ENCODE measurements at regions not wholly inside any gene's neighbourhood (a gene's known extent, or its start where the extent isn't known, plus 50 kb on each side); places are given as distances from the start of the nearest gene placed in this dataset.

DNA sequence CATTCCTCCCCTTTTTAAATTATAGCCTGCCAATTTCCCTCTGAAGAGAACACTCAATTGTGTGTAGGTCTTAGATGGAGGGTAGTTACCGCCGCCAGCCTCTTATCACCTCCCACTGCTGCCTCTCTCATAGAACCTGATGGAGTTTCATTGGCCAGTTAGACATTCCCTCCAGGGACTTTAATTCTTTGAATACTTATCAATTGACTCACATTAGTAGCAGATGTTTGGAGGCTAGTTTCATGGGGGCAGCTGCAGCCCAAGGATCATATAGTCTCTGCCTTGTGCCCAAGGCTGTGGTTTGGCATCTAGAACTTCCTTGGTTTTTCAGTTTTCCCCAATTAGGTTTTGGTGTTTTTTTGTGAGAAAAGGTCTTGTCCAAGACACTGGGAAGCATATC is 318.9 kb upstream of the HTR2A start:
- Mint-ChIP-seq H3K27me3 (ENCODE audit: low read depth, poor library complexity) (no peaks in the 10 kb centered on the region), H3K36me3 (ENCODE audit: low read depth) (no peaks in the 10 kb centered on the region), H3K4me3 (no peak overlapping the region), H3K9me3 (peaks cover 3% of the 10 kb centered on the region), H3K4me1 (peaks cover 9% of the 10 kb centered on the region), H3K27ac (no peak overlapping the region)
- DNase-seq, result no peak
- TF ChIP-seq, protein P1, sequence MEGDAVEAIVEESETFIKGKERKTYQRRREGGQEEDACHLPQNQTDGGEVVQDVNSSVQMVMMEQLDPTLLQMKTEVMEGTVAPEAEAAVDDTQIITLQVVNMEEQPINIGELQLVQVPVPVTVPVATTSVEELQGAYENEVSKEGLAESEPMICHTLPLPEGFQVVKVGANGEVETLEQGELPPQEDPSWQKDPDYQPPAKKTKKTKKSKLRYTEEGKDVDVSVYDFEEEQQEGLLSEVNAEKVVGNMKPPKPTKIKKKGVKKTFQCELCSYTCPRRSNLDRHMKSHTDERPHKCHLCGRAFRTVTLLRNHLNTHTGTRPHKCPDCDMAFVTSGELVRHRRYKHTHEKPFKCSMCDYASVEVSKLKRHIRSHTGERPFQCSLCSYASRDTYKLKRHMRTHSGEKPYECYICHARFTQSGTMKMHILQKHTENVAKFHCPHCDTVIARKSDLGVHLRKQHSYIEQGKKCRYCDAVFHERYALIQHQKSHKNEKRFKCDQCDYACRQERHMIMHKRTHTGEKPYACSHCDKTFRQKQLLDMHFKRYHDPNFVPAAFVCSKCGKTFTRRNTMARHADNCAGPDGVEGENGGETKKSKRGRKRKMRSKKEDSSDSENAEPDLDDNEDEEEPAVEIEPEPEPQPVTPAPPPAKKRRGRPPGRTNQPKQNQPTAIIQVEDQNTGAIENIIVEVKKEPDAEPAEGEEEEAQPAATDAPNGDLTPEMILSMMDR (IDR thresholded peaks at IDR 0.05), result no peak

DNA sequence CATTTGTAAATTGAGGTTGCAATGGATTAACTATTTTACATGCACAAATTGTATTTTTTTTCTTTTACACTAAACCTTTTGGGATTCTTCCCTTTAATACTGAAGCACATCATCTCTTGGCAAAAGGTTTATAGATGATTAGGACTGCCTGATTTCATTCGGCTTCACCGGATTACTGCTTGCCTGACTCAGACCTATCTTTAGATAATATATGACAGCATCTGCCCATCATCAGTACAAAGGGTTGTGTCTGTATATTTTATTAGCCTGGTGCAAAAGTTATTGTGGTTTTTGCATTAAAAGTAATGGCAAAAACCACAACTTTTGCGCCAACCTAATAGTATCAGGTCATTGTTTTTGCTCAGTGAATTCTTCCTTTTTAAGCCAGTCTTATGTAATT is 316.2 kb upstream of the HTR2A start:
- Mint-ChIP-seq H3K36me3 (ENCODE audit: low read depth) (no peaks in the 10 kb centered on the region), H3K27me3 (ENCODE audit: low read depth, poor library complexity) (no peaks in the 10 kb centered on the region), H3K4me1 (peaks cover 15% of the 10 kb centered on the region), H3K9me3 (peaks cover 3% of the 10 kb centered on the region), H3K27ac (no peak overlapping the region), H3K4me3 (no peak overlapping the region)
- no peak for DNase-seq
- TF ChIP-seq, protein P1 (IDR thresholded peaks at IDR 0.05), result no peak

DNA sequence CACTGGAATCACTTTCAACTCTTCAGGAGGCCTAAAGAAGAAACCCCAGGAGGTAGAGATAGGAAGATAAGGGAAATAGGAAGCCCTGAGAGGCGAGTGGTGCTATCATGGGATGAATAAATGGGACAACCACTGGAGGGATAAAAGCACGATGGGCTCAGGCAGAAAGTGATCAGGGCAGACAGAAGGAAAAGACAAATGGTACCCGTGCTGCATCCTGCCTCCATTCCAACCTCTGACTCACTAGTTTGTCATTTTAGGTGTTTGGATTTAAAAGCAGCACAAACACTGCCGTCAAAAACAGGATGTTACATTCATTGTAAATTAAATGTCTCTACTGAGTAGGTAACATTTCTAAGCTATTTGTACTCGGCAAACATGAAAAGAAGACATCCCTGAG is 314.3 kb upstream of the HTR2A start:
- peak overlapping the region; percentile 28 for H3K27ac Mint-ChIP-seq
- peaks cover 15% of the 10 kb centered on the region for H3K4me1 Mint-ChIP-seq
- no peaks in the 10 kb centered on the region for H3K36me3 Mint-ChIP-seq (ENCODE audit: low read depth)
- TF ChIP-seq, protein P1 (IDR thresholded peaks at IDR 0.05), result no peak
- no peak for DNase-seq
- peaks cover 3% of the 10 kb centered on the region for H3K9me3 Mint-ChIP-seq
- no peaks in the 10 kb centered on the region for H3K27me3 Mint-ChIP-seq (ENCODE audit: low read depth, poor library complexity)
- H3K4me3 Mint-ChIP-seq, result no peak overlapping the region

DNA sequence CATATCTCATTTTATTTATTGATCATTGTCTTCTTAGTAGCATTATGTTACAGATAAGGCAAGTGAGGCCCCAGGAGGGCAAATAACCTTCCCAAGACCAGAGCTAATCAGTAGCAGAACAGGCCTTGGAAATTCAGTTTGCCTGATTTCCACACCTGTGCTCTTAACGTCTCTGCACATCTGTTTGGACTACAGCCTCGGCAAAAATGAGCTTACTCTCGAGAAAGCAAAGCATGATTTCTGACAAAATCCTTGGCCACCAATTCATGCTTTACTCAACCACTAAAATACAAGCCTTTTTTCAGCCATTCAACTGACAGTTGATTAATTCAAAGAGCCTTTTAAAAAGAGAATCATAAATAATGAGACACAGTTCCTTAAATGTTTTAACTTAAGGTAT is 309.3 kb upstream of the HTR2A start:
- Mint-ChIP-seq H3K9me3 (peaks cover 19% of the 10 kb centered on the region), H3K27ac (no peak overlapping the region), H3K36me3 (ENCODE audit: low read depth) (no peaks in the 10 kb centered on the region), H3K4me1 (peaks cover 9% of the 10 kb centered on the region), H3K27me3 (ENCODE audit: low read depth, poor library complexity) (no peaks in the 10 kb centered on the region), H3K4me3 (no peak overlapping the region)
- no peak for DNase-seq
- TF ChIP-seq, protein P1 (IDR thresholded peaks at IDR 0.05), result no peak

DNA sequence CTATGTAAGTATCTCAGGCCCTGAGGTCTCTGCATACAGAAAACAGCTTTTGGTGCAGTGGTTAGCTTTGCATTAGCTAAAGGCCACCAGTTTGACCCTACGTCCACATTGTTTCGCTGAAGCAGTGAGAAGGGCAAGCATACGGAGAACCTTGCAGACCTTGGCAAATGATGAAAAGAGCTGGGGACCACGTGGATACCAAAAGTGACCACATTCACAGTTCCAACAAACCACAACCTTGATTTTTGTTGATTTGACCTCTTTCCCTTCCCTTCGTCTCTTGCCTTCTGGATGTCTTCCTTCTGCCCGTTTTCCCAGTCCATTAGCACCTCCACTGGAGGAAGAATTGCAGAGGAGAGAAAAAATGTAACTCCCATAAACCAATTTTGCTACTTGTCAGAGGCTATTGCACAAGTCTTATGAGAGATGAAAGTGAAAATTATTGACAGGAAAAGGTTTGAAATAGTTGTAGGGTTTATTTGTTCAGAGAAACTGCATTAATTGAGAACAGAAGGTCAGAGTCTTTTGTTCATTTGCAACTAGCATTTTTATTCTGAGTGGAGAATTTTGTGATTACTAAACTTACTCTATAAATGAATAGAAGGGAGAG is 293.9 kb upstream of the HTR2A start:
- Mint-ChIP-seq H3K4me1 (no peaks in the 10 kb centered on the region), H3K36me3 (ENCODE audit: low read depth) (no peaks in the 10 kb centered on the region), H3K9me3 (no peaks in the 10 kb centered on the region), H3K27ac (no peak overlapping the region), H3K27me3 (ENCODE audit: low read depth, poor library complexity) (no peaks in the 10 kb centered on the region), H3K4me3 (no peak overlapping the region)
- TF ChIP-seq, protein P1 (IDR thresholded peaks at IDR 0.05), result no peak
- DNase-seq, result no peak

DNA sequence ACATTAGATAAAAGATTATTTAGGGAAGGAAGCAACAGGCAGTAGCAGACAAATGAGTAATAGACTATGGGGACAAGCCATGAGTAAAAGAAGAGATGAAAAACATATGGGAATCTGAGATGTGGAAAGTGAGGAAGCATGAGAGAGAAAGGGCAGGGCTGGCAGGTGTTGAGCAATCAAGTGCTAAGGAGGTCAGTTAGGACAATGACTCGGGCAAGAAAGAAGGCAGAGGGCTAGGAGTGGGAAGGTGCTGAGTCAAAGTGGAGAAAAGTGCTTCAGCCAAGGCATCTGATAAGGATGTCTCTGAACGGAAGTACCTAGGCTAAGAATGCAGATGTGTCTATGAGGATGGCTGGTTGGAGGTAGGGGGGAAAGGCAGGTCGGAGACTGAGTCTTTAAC is 291.9 kb upstream of the HTR2A start:
- DNase-seq, result no peak

More for the DNA sequence above, 291.9 kb upstream of the HTR2A start:
- H3K36me3 Mint-ChIP-seq (ENCODE audit: low read depth), result no peaks in the 10 kb centered on the region
- H3K27me3 Mint-ChIP-seq (ENCODE audit: low read depth, poor library complexity), result no peaks in the 10 kb centered on the region
- TF ChIP-seq, protein P1 (IDR thresholded peaks at IDR 0.05), result no peak
- H3K4me1 Mint-ChIP-seq, result peaks cover 5% of the 10 kb centered on the region
- H3K27ac Mint-ChIP-seq, result no peak overlapping the region
- no peaks in the 10 kb centered on the region for H3K9me3 Mint-ChIP-seq
- no peak overlapping the region for H3K4me3 Mint-ChIP-seq

Data from nephron progenitor cell (in vitro differentiated cells).